ENCODE measurements at regions not wholly inside any gene's neighbourhood (a gene's known extent, or its start where the extent isn't known, plus 50 kb on each side); places are given as distances from the start of the nearest gene placed in this dataset.

- H3K4me3 ChIP-seq (ENCODE audit: control insufficient read depth, low read depth, low read length): no peak overlapping the region
- DNase-seq (ENCODE audit: low read depth): no peak
- TF ChIP-seq, protein P1, sequence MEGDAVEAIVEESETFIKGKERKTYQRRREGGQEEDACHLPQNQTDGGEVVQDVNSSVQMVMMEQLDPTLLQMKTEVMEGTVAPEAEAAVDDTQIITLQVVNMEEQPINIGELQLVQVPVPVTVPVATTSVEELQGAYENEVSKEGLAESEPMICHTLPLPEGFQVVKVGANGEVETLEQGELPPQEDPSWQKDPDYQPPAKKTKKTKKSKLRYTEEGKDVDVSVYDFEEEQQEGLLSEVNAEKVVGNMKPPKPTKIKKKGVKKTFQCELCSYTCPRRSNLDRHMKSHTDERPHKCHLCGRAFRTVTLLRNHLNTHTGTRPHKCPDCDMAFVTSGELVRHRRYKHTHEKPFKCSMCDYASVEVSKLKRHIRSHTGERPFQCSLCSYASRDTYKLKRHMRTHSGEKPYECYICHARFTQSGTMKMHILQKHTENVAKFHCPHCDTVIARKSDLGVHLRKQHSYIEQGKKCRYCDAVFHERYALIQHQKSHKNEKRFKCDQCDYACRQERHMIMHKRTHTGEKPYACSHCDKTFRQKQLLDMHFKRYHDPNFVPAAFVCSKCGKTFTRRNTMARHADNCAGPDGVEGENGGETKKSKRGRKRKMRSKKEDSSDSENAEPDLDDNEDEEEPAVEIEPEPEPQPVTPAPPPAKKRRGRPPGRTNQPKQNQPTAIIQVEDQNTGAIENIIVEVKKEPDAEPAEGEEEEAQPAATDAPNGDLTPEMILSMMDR (conservative IDR thresholded peaks at IDR 0.05; ENCODE audit: control insufficient read depth, insufficient read depth, low read depth, low read length): no peak
Observed at GRCh38 chr10:20726381-20726780, 170.7 kb downstream of the NEBL start.

- DNase-seq (ENCODE audit: low read depth): no peak
- TF ChIP-seq, protein P1 (conservative IDR thresholded peaks at IDR 0.05; ENCODE audit: control insufficient read depth, insufficient read depth, low read depth, low read length): no peak
- no peak overlapping the region for H3K4me3 ChIP-seq (ENCODE audit: control insufficient read depth, low read depth, low read length)
Observed at GRCh38 chr10:20714979-20715378, 182.1 kb downstream of the NEBL start.

GRCh38 chr10:20714518-20714917 lies 182.6 kb downstream of the NEBL start:
- no peak overlapping the region for H3K4me3 ChIP-seq (ENCODE audit: control insufficient read depth, low read depth, low read length)
- DNase-seq (ENCODE audit: low read depth): peak; percentile 47
- TF ChIP-seq, protein P1 (conservative IDR thresholded peaks at IDR 0.05; ENCODE audit: control insufficient read depth, insufficient read depth, low read depth, low read length): no peak

DNA sequence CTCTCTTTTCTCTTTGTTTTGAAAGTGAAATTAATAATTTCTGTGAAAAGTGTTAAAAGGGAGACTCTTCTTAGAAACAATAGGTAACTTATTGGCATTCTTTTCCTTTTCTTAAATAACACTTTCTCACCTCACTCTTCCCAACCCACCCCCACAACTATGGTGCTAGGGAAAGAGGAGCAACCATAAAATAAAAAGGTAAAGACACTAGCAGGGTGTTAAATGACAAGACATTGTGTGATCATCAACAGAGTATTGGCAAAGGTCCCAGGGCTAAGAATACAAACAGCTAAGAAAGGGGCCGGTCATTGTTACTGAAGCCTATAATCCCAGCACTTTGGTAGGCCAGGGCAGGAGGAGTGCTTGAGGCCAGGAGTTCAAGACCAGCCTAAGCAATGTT lies 183.7 kb downstream of the NEBL start:
- TF ChIP-seq, protein P1 (conservative IDR thresholded peaks at IDR 0.05; ENCODE audit: control insufficient read depth, insufficient read depth, low read depth, low read length): no peak
- H3K4me3 ChIP-seq (ENCODE audit: control insufficient read depth, low read depth, low read length): no peak overlapping the region
- no peak for DNase-seq (ENCODE audit: low read depth)

DNA sequence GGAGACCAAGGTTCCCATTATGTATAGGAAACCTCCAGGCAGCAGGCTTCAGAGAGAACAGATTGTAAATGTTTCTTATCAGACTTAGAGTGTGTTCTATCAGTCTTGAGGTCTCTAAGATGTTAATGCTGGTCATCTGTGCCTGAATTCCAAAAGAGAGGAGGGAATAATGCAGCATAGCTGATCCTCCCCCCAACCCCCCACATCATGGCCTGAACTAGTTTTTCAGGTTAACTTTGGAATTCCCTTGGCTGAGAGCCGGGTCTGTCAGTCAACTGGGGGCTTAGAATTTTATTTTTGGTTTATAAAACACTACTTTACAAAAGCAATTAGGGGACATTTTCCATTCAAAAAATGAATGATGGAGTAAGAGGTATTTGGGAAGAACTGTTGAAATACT lies 184.3 kb downstream of the NEBL start:
- no peak overlapping the region for H3K4me3 ChIP-seq (ENCODE audit: control insufficient read depth, low read depth, low read length)
- no peak for DNase-seq (ENCODE audit: low read depth)
- TF ChIP-seq, protein P1 (conservative IDR thresholded peaks at IDR 0.05; ENCODE audit: control insufficient read depth, insufficient read depth, low read depth, low read length): no peak

DNA sequence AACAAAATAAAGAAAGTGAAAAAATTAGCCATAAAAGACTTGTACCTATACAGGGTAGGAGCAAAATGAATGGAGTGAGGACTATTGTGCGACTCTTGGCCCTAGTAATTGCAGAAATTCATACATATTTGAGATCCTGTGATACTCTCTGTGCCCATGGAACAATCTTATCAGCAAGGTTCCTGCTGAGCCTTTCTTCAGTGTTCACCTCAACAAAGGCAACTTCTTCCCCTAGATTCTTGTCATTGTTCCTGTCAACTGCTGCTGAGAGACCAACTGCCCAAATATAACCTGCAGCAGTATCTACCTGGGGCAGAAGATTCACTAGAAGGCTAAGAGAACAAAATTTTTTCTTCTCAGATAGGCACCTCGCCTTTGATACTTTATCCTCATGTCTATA lies 187.4 kb downstream of the NEBL start:
- DNase-seq (ENCODE audit: low read depth): no peak
- TF ChIP-seq, protein P1 (conservative IDR thresholded peaks at IDR 0.05; ENCODE audit: control insufficient read depth, insufficient read depth, low read depth, low read length): no peak
- no peak overlapping the region for H3K4me3 ChIP-seq (ENCODE audit: control insufficient read depth, low read depth, low read length)

DNA sequence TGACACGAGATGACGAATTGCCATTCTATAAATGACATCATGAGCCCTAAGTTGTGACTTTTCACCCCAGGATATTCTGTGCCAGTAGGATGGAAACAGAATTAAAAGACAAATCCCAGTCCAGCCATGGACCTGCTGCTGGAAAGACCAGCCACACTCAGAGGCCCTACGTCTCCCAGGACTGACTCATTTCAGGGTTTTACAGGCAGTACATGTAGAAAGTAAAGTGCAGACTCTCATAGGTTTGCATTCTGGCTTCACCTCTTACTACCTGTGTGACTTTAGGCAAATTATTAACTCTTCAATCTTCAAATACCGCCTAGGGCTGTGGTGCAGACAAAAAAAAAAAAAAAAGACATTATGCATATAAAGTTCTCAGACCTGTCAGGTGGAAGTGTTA lies 188.8 kb downstream of the NEBL start:
- no peak for DNase-seq (ENCODE audit: low read depth)
- H3K4me3 ChIP-seq (ENCODE audit: control insufficient read depth, low read depth, low read length): no peak overlapping the region
- TF ChIP-seq, protein P1 (conservative IDR thresholded peaks at IDR 0.05; ENCODE audit: control insufficient read depth, insufficient read depth, low read depth, low read length): no peak
